Nephron progenitor cell (in vitro differentiated cells): ENCODE measurements at regions not wholly inside any gene's neighbourhood (a gene's known extent, or its start where the extent isn't known, plus 50 kb on each side); places are given as distances from the start of the nearest gene placed in this dataset.
"Not testable (repeated sequence)": the region's sequence is repeated elsewhere in the genome, so short reads cannot be mapped to it uniquely, and the experiment has no call there.

Source experiments
- DNase-seq: peaks from one replicate; pipeline ENCODE4 v3.0.0; 2021
- H3K27ac Mint-ChIP-seq: 2 replicates; pipeline ENCODE4 v1.8.0; 2021; ENCODE audit warnings: mild to moderate bottlenecking, moderate library complexity, mixed read lengths
- H3K27me3 Mint-ChIP-seq: 2 replicates; pipeline ENCODE4 v1.8.0; 2021; ENCODE audit warnings: mild to moderate bottlenecking, low read depth, mixed read lengths; ENCODE audit not compliant: poor library complexity
- H3K36me3 Mint-ChIP-seq: 2 replicates; pipeline ENCODE4 v1.8.0; 2021; ENCODE audit warnings: low read depth, mixed read lengths
- H3K4me1 Mint-ChIP-seq: 2 replicates; pipeline ENCODE4 v1.8.0; 2021; ENCODE audit warnings: mixed read lengths
- H3K4me3 Mint-ChIP-seq: 2 replicates; pipeline ENCODE4 v1.8.0; 2021; ENCODE audit warnings: mild to moderate bottlenecking, moderate library complexity, mixed read lengths
- H3K9me3 Mint-ChIP-seq: 2 replicates; pipeline ENCODE4 v1.8.0; 2021; ENCODE audit warnings: mild to moderate bottlenecking, moderate library complexity, mixed read lengths
- TF ChIP-seq, protein P1 (sequence below): fragments of 200-600 bp; sonication (generic); IDR thresholded peaks from 2 replicates; pipeline ENCODE4 v1.5.0; 2021; ENCODE audit warnings: antibody characterized with exemption

DNA sequence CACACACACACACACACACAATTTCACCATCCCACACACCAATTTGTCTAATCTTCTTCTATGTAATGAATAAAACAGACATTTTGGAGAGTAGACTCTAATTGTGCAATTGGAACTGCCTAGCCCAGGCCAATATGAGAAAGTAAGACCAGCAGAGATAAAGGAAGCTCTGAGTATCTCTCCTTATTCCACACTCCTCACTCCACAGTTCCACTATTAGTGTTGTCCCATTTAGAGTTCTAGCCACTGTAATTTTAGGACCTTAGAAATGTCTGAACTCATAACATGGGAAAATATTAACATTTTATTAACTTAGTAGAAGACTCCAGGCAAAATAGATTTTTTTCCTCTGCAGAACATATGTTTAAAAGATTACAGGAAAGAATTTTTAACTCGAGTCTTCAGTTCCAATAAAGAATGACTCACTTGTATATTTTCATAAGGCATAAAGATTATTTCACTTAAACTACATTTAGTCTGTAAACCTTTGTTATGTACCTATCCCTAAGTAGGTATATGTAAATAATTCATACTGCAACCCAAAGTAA lies 297.6 kb upstream of the INTU start:
- no peaks in the 10 kb centered on the region for H3K4me1 Mint-ChIP-seq
- H3K27ac Mint-ChIP-seq, result no peak overlapping the region
- no peaks in the 10 kb centered on the region for H3K36me3 Mint-ChIP-seq
- no peaks in the 10 kb centered on the region for H3K9me3 Mint-ChIP-seq
- no peak overlapping the region for H3K4me3 Mint-ChIP-seq
- no peaks in the 10 kb centered on the region for H3K27me3 Mint-ChIP-seq
- TF ChIP-seq, protein P1, sequence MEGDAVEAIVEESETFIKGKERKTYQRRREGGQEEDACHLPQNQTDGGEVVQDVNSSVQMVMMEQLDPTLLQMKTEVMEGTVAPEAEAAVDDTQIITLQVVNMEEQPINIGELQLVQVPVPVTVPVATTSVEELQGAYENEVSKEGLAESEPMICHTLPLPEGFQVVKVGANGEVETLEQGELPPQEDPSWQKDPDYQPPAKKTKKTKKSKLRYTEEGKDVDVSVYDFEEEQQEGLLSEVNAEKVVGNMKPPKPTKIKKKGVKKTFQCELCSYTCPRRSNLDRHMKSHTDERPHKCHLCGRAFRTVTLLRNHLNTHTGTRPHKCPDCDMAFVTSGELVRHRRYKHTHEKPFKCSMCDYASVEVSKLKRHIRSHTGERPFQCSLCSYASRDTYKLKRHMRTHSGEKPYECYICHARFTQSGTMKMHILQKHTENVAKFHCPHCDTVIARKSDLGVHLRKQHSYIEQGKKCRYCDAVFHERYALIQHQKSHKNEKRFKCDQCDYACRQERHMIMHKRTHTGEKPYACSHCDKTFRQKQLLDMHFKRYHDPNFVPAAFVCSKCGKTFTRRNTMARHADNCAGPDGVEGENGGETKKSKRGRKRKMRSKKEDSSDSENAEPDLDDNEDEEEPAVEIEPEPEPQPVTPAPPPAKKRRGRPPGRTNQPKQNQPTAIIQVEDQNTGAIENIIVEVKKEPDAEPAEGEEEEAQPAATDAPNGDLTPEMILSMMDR, result no peak
- DNase-seq, result no peak

DNA sequence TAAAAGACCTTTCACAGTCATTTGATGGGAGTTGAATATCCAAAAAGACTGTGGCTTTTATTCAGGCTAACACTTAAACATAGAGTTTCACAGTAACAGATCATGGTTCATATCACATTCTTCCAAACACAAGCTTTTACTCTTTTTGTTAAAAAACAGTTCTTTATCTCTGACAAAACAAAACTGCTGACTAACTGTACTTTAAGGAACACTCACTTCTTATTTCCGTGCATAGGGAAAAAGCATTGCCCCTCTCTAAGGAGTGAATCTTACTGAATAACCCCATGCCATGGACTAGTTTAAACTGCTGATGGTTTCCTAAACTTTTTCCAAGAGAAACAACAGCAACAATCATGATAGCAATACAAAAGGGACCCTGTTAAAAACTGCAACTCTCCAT lies 297.0 kb upstream of the INTU start:
- no peaks in the 10 kb centered on the region for H3K27me3 Mint-ChIP-seq
- no peaks in the 10 kb centered on the region for H3K4me1 Mint-ChIP-seq
- no peak overlapping the region for H3K27ac Mint-ChIP-seq
- H3K36me3 Mint-ChIP-seq, result no peaks in the 10 kb centered on the region
- DNase-seq, result no peak
- H3K9me3 Mint-ChIP-seq, result no peaks in the 10 kb centered on the region
- no peak overlapping the region for H3K4me3 Mint-ChIP-seq
- TF ChIP-seq, protein P1, result no peak

DNA sequence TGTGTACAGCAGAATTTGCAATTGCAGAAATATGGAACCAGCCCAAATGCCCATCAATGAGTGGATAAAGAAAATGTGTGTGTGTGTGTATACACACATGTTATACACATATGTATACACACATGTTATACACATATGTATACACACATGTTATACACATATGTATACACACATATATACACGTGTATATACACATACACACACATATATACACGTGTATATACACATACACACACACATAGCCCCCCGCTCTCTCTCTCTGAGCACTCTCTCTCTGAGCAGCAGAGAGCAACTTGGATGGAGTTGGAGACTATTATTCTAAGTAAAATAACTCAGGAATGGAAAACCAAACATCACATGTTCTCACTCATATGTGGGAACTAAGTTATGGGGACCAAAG lies 289.6 kb upstream of the INTU start:
- not testable (repeated sequence) for H3K36me3 Mint-ChIP-seq, H3K27ac Mint-ChIP-seq, H3K9me3 Mint-ChIP-seq, H3K4me1 Mint-ChIP-seq, H3K4me3 Mint-ChIP-seq, H3K27me3 Mint-ChIP-seq, DNase-seq

DNA sequence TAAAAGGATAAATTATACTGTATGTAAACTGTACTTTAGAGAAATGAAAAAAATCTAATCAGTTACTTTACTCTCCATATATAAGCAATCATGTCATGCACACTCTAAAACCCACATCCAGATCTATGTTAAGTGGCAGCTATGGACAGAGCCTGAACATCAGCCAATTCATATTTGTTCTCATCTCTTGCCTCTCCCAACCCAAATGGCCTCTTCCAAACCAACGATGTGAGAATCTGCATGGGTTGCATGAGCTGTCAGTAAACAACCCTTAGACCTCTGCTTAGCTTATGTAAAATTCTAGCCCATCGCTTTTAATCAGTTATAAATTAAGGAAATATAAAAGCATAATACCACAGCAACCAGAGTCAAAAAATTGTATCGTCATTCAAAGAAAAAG lies 288.7 kb upstream of the INTU start:
- H3K4me3 Mint-ChIP-seq, result no peak overlapping the region
- peaks cover 1% of the 10 kb centered on the region for H3K9me3 Mint-ChIP-seq
- H3K27me3 Mint-ChIP-seq, result no peaks in the 10 kb centered on the region
- TF ChIP-seq, protein P1, result no peak
- no peaks in the 10 kb centered on the region for H3K4me1 Mint-ChIP-seq
- H3K27ac Mint-ChIP-seq, result no peak overlapping the region
- DNase-seq, result no peak
- no peaks in the 10 kb centered on the region for H3K36me3 Mint-ChIP-seq

DNA sequence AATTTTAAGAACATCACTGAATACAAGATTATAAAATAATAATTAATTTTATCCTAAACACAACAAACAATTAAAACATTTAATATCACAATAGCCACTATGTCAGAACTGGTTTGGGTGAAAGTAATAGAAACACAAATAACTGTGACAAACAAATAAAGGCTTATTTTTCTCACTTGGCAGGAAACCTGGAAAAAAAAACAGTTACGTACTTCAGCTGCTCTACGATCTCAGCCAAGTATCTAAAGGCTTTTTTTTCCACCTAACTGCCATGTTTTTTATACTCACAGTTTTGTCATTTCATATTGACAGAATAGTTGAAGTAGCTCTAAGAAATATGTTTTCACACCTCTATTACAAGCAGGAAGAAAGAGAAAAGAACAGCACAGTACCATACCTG lies 284.8 kb upstream of the INTU start:
- no peak overlapping the region for H3K27ac Mint-ChIP-seq
- TF ChIP-seq, protein P1, result no peak

DNA sequence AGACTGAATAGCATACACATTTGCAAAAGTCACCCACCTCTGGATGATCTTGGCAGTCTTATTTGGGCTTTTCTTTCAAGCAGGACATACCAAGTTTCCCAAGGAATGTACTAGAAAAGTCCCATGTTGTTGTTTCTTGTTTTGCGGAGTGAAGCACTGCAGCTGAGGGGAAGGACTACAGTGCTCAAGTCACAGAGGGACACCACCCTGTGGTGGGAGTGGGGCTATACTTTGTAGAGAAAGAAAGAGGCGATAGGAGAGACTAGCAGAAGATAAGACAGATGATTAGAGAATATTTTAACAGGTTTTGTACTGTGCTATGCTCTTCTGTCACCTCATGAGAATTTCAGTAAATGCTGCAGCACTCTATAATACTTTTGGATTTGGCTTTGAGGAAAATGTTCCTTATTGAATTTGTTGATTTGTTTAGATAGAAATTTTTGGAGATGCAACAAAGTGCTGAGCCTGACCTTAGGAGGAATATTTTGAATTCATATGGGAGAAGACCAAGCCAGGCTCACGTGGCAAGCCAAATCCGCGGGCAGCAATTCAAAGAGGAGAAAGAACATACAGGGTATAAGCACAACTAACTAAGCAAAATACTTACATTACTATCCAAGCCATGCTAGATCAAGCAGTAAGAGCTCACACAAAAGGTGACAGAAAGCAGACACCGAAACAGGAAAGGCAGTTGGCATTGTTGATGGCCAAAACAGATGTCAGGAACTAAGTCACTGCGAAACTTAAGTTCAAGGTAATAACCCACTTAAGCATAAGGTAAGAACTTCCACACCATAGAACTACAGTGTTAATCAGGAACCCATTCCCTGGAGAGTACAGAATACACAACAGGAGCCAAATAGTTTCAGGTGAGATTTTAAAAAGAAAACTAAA lies 280.3 kb upstream of the INTU start:
- H3K36me3 Mint-ChIP-seq, result no peaks in the 10 kb centered on the region
- DNase-seq, result no peak
- H3K27ac Mint-ChIP-seq, result peak overlapping the region; percentile 89
- H3K27me3 Mint-ChIP-seq, result peaks cover 3% of the 10 kb centered on the region
- peaks cover 11% of the 10 kb centered on the region for H3K9me3 Mint-ChIP-seq
- H3K4me1 Mint-ChIP-seq, result peaks cover 13% of the 10 kb centered on the region
- no peak overlapping the region for H3K4me3 Mint-ChIP-seq
- TF ChIP-seq, protein P1, result no peak

More for the DNA sequence above, 284.8 kb upstream of the INTU start:
- Mint-ChIP-seq H3K9me3 (peaks cover 11% of the 10 kb centered on the region), H3K4me3 (no peak overlapping the region), H3K27me3 (no peaks in the 10 kb centered on the region), H3K4me1 (peaks cover 9% of the 10 kb centered on the region), H3K36me3 (no peaks in the 10 kb centered on the region)
- DNase-seq, result no peak
